GM12878 (cell line): ENCODE measurements at regions not wholly inside any gene's neighbourhood (a gene's known extent, or its start where the extent isn't known, plus 50 kb on each side); places are given as distances from the start of the nearest gene placed in this dataset.

ENCODE experiments used
- ATAC-seq: fragments of 200-7000 bp; cut with Tn5 transposase; 3 replicates; pipeline ENCODE4 v1.9.1; 2020; ENCODE audit warnings: mild to moderate bottlenecking, moderate library complexity
- BruUV-seq: library from RNA; stranded (reverse); fragments of 400-500 nt; replicated peaks from 2 replicates; lab custom pipeline; 2021; lab: Mats Ljungman, UMichigan
- CTCF ChIA-PET: fragments of 300-600 bp; sonication (Branson Sonifier 250); formaldehyde crosslinking; extraction: SDS; loops from one replicate; lab custom pipeline; 2021; ENCODE audit warnings: inconsistent platforms; lab: Yijun Ruan, JAX
- POLR2A ChIA-PET: fragments of 350-600 bp; formaldehyde crosslinking; extraction: SDS; loops from one replicate; lab custom pipeline; 2021; ENCODE audit warnings: inconsistent platforms; lab: Charles Lee
- RAD21 ChIA-PET: fragments of 300-600 bp; sonication (Branson Sonifier 250); formaldehyde crosslinking; loops from one replicate; lab custom pipeline; 2023; ENCODE audit warnings: antibody characterized with exemption; ENCODE audit not compliant: unreplicated experiment; lab: Charles Lee
- SMC1A ChIA-PET: fragments of 300-600 bp; sonication (Branson Sonifier 250); formaldehyde crosslinking; loops from one replicate; lab custom pipeline; 2023; ENCODE audit not compliant: unreplicated experiment, uncharacterized antibody; lab: Charles Lee
- DNase-seq: peaks from one replicate; pipeline ENCODE4 v3.0.0-alpha.2; 2011; ENCODE audit warnings: low read depth, low spot score
- FAIRE-seq: peaks from 3 replicates; lab custom pipeline; 2011; peaks lifted over from hg19 to GRCh38; lab: Jason Lieb, UNC
- H2AFZ ChIP-seq: 2 replicates; pipeline ENCODE4 v1.6.0; 2011; ENCODE audit warnings: low read depth, low read length, control low read depth; ENCODE audit not compliant: control insufficient read depth
- H3K27ac ChIP-seq: 2 replicates; pipeline ENCODE4 v1.5.1; 2011; ENCODE audit warnings: control low read depth; ENCODE audit not compliant: control insufficient read depth, insufficient read depth
- H3K27me3 ChIP-seq, 2 experiments: replicated peaks in 1 of 2; 2 replicates each; pipeline versions ENCODE4 v1.6.0 to v1.6.1; 2011; ENCODE audit warnings: low read length in 1 of 2; ENCODE audit not compliant: control insufficient read depth in 2 of 2, insufficient read depth in 2 of 2
- H3K36me3 ChIP-seq, 2 experiments: 2 replicates each; pipeline ENCODE4 v1.5.1; 2011; ENCODE audit warnings: low read length in 1 of 2; ENCODE audit not compliant: control insufficient read depth in 2 of 2, insufficient read depth in 2 of 2
- H3K4me1 ChIP-seq: 2 replicates; pipeline ENCODE4 v1.6.1; 2011; ENCODE audit warnings: mild to moderate bottlenecking, low read length, moderate library complexity, mixed read lengths; ENCODE audit not compliant: control insufficient read depth, insufficient read depth
- H3K4me2 ChIP-seq: 2 replicates; pipeline ENCODE4 v1.6.0; 2011; ENCODE audit warnings: control low read depth; ENCODE audit not compliant: control insufficient read depth, insufficient read depth
- H3K4me3 ChIP-seq: fragments of 200-600 bp; sonication (generic); 2 replicates; pipeline ENCODE4 v1.5.1; 2016
- H3K79me2 ChIP-seq: 2 replicates; pipeline ENCODE4 v1.6.0; 2011; ENCODE audit warnings: low read length; ENCODE audit not compliant: control insufficient read depth, insufficient read depth
- H3K9ac ChIP-seq: 2 replicates; pipeline ENCODE4 v1.8.0; 2011; ENCODE audit warnings: low read length, control low read depth, mixed read lengths; ENCODE audit not compliant: control insufficient read depth, insufficient read depth
- H3K9me3 ChIP-seq: replicated peaks from 3 replicates; pipeline ENCODE4 v1.5.1; 2011; ENCODE audit warnings: mild to moderate bottlenecking, low read length; ENCODE audit not compliant: control insufficient read depth, insufficient read depth
- H4K20me1 ChIP-seq: 2 replicates; pipeline ENCODE4 v1.6.0; 2011; ENCODE audit not compliant: control insufficient read depth, insufficient read depth
- BCL11A ChIP-seq: IDR thresholded peaks from 2 replicates; pipeline ENCODE4 v1.6.1; 2011; ENCODE audit warnings: low read depth, low read length
- BCL3 ChIP-seq: IDR thresholded peaks from 2 replicates; pipeline ENCODE4 v1.6.1; 2011; ENCODE audit warnings: borderline replicate concordance, low read depth, mild to moderate bottlenecking, moderate library complexity, low read length; ENCODE audit not compliant: insufficient read depth, poor library complexity, severe bottlenecking
- CHD1 ChIP-seq: IDR thresholded peaks from 2 replicates; pipeline ENCODE4 v1.6.1; 2012; ENCODE audit warnings: low read depth, low read length, improper control_type of control experiment
- E2F4 ChIP-seq: IDR thresholded peaks from 2 replicates; pipeline ENCODE4 v1.6.1; 2012; ENCODE audit warnings: low read depth, low read length, improper control_type of control experiment
- FOS ChIP-seq: IDR thresholded peaks from 3 replicates; pipeline ENCODE4 v1.6.1; 2011; ENCODE audit warnings: borderline replicate concordance; ENCODE audit not compliant: insufficient read length; ENCODE audit errors: extremely low read depth
- FOXM1 ChIP-seq: IDR thresholded peaks from 2 replicates; pipeline ENCODE4 v1.6.1; 2012; ENCODE audit warnings: low read depth, mild to moderate bottlenecking, inconsistent platforms, low read length, moderate library complexity
- HDAC6 ChIP-seq: fragments of 200-600 bp; sonication (generic); IDR thresholded peaks from one replicate; pipeline ENCODE4 v1.8.0; 2017; ENCODE audit warnings: antibody characterized with exemption; ENCODE audit not compliant: unreplicated experiment
- KLF5 ChIP-seq: fragments of 450-650 bp; IDR thresholded peaks from 2 replicates; pipeline ENCODE4 v1.6.1; 2014; ENCODE audit warnings: mild to moderate bottlenecking; ENCODE audit not compliant: partially characterized antibody
- MTA3 ChIP-seq: IDR thresholded peaks from 2 replicates; pipeline ENCODE4 v1.6.1; 2012; ENCODE audit warnings: low read length, inconsistent platforms, borderline replicate concordance
- NR2C2 ChIP-seq: IDR thresholded peaks from 2 replicates; pipeline ENCODE4 v1.6.1; 2011; ENCODE audit warnings: borderline replicate concordance, low read depth; ENCODE audit not compliant: control insufficient read depth, insufficient read length
- POLR2A ChIP-seq: IDR thresholded peaks from 2 replicates; pipeline ENCODE4 v1.6.1; 2011; ENCODE audit warnings: low read depth, mild to moderate bottlenecking, low read length
- POLR2AphosphoS5 ChIP-seq: IDR thresholded peaks from 2 replicates; pipeline ENCODE4 v1.6.1; 2011; ENCODE audit warnings: mild to moderate bottlenecking, low read length, inconsistent platforms
- RUNX3 ChIP-seq: IDR thresholded peaks from 2 replicates; pipeline ENCODE4 v1.6.1; 2012; ENCODE audit warnings: low read length, inconsistent platforms
- SIN3A ChIP-seq: IDR thresholded peaks from 2 replicates; pipeline ENCODE4 v1.6.1; 2012; ENCODE audit warnings: low read depth, low read length, improper control_type of control experiment
- WRNIP1 ChIP-seq: IDR thresholded peaks from 2 replicates; pipeline ENCODE4 v1.6.1; 2011; ENCODE audit warnings: low read depth, low read length, improper control_type of control experiment, borderline replicate concordance
- YBX1 ChIP-seq: fragments of 450-650 bp; IDR thresholded peaks from 2 replicates; pipeline ENCODE4 v1.6.1; 2016; ENCODE audit warnings: antibody characterized with exemption
- ZBTB11 ChIP-seq: fragments of 450-650 bp; formaldehyde crosslinking; IDR thresholded peaks from 2 replicates; pipeline ENCODE4 v1.5.0; 2022; ENCODE audit warnings: mild to moderate bottlenecking, missing genetic modification characterization
- WGBS: methylation state at CpG from one replicate; pipeline ENCODE4 v1.1.6; 2016; ENCODE audit warnings: low lambda C conversion rate; ENCODE audit not compliant: insufficient replicate concordance, insufficient coverage; ENCODE audit errors: missing lambda C conversion rate; 5-methylcytosine and 5-hydroxymethylcytosine counted together
- in situ Hi-C: fragments of 300-500 bp; cut with MboI; formaldehyde crosslinking; loops from 9 replicates; pipeline ENCODE4 v1.14.3; 2018; ENCODE audit warnings: mixed read lengths
- intact Hi-C: fragments of 100-400 bp; cut with micrococcal nuclease; formaldehyde crosslinking; loops from one replicate; pipeline ENCODE4 v1.14.2; 2022; ENCODE audit not compliant: unreplicated experiment

GRCh38 chr2:142234741-142235140 lies 103.9 kb upstream of the LRP1B start:
- intact Hi-C loops (no loop called here), in situ Hi-C loops (no loop called here)
- no TSS peak for BruUV-seq
- SMC1A ChIA-PET: no interaction called here
- no peak for FAIRE-seq
- Histone ChIP-seq H2AFZ (no peak overlapping the region), H3K9me3 (no peaks in the 10 kb centered on the region), H4K20me1 (no peaks in the 10 kb centered on the region), H3K36me3 (no peaks in the 10 kb centered on the region), H3K4me3 (no peak overlapping the region), H3K27me3 (no peaks in the 10 kb centered on the region; a peak in 1 of 4 replicates), H3K4me2 (no peak overlapping the region), H3K79me2 (no peaks in the 10 kb centered on the region), H3K27ac (no peak overlapping the region), H3K9ac (no peak overlapping the region), H3K4me1 (no peaks in the 10 kb centered on the region)
- CTCF ChIA-PET: no interaction called here
- TF ChIP-seq MTA3 (no peak), POLR2A (no peak), HDAC6 (no peak), NR2C2 (no peak), YBX1 (no peak), KLF5 (no peak), E2F4 (no peak), ZBTB11 (no peak), FOS (no peak), BCL11A (no peak), CHD1 (no peak), BCL3 (no peak), SIN3A (no peak), RUNX3 (no peak), FOXM1 (no peak), WRNIP1 (no peak), POLR2AphosphoS5 (no peak)
- RAD21 ChIA-PET: no interaction called here
- POLR2A ChIA-PET: no interaction called here
- 17% methylated on average over 3 of the region's 3 CpGs for WGBS
- DNase-seq: no peak
- ATAC-seq: no peak
